ENCODE measurements at regions not wholly inside any gene's neighbourhood (a gene's known extent, or its start where the extent isn't known, plus 50 kb on each side); places are given as distances from the start of the nearest gene placed in this dataset.

- FAIRE-seq (no peak), DNase-seq (ENCODE audit: low read depth) (no peak)
- TF ChIP-seq CTCF (IDR thresholded peaks at IDR 0.05; ENCODE audit: insufficient read depth, low read length, severe bottlenecking) = no peak
- Histone ChIP-seq H3K36me3 (ENCODE audit: control insufficient read depth, insufficient read depth, low read length) (no peaks in the 10 kb centered on the region), H3K27me3 (ENCODE audit: control insufficient read depth, insufficient read depth, low read length) (no peaks in the 10 kb centered on the region), H3K4me3 (ENCODE audit: low read depth, low read length) (no peak overlapping the region)
Observed at GRCh38 chr4:128470492-128471053, 183.0 kb upstream of the PGRMC2 start.

GRCh38 chr4:128468123-128468989 lies 180.7 kb upstream of the PGRMC2 start:
- no peaks in the 10 kb centered on the region for H3K36me3 ChIP-seq (ENCODE audit: control insufficient read depth, insufficient read depth, low read length)
- H3K27me3 ChIP-seq (ENCODE audit: control insufficient read depth, insufficient read depth, low read length) = no peaks in the 10 kb centered on the region
- H3K4me3 ChIP-seq (ENCODE audit: low read depth, low read length) = no peak overlapping the region
- FAIRE-seq (no peak), DNase-seq (ENCODE audit: low read depth) (peak; percentile 64)
- no peak for TF ChIP-seq CTCF (IDR thresholded peaks at IDR 0.05; ENCODE audit: insufficient read depth, low read length, severe bottlenecking)

- Histone ChIP-seq H3K27me3 (ENCODE audit: control insufficient read depth, insufficient read depth, low read length) (no peaks in the 10 kb centered on the region), H3K4me3 (ENCODE audit: low read depth, low read length) (no peak overlapping the region), H3K36me3 (ENCODE audit: control insufficient read depth, insufficient read depth, low read length) (no peaks in the 10 kb centered on the region)
- TF ChIP-seq CTCF (IDR thresholded peaks at IDR 0.05; ENCODE audit: insufficient read depth, low read length, severe bottlenecking) = no peak
- FAIRE-seq (no peak), DNase-seq (ENCODE audit: low read depth) (no peak)
Observed at GRCh38 chr4:128465523-128465922, 177.9 kb upstream of the PGRMC2 start.

GRCh38 chr4:128463006-128463405 lies 175.4 kb upstream of the PGRMC2 start:
- no peak for TF ChIP-seq CTCF (IDR thresholded peaks at IDR 0.05; ENCODE audit: insufficient read depth, low read length, severe bottlenecking)

GRCh38 chr4:128462103-128462783 lies 174.6 kb upstream of the PGRMC2 start:
- FAIRE-seq = no peak
- Histone ChIP-seq H3K36me3 (ENCODE audit: control insufficient read depth, insufficient read depth, low read length) (no peaks in the 10 kb centered on the region), H3K27me3 (ENCODE audit: control insufficient read depth, insufficient read depth, low read length) (no peaks in the 10 kb centered on the region), H3K4me3 (ENCODE audit: low read depth, low read length) (no peak overlapping the region)
- TF ChIP-seq CTCF (IDR thresholded peaks at IDR 0.05; ENCODE audit: insufficient read depth, low read length, severe bottlenecking) = no peak
- no peak for DNase-seq (ENCODE audit: low read depth)

More at GRCh38 chr4:128463006-128463405, 175.4 kb upstream of the PGRMC2 start:
- Histone ChIP-seq H3K4me3 (ENCODE audit: low read depth, low read length) (no peak overlapping the region), H3K27me3 (ENCODE audit: control insufficient read depth, insufficient read depth, low read length) (no peaks in the 10 kb centered on the region), H3K36me3 (ENCODE audit: control insufficient read depth, insufficient read depth, low read length) (no peaks in the 10 kb centered on the region)
- FAIRE-seq (no peak), DNase-seq (ENCODE audit: low read depth) (no peak)

All from bronchial epithelial cell (primary cell).